ENCODE measurements at regions not wholly inside any gene's neighbourhood (a gene's known extent, or its start where the extent isn't known, plus 50 kb on each side); places are given as distances from the start of the nearest gene placed in this dataset.
"Not testable (repeated sequence)": the region's sequence is repeated elsewhere in the genome, so short reads cannot be mapped to it uniquely, and the experiment has no call there.

DNA sequence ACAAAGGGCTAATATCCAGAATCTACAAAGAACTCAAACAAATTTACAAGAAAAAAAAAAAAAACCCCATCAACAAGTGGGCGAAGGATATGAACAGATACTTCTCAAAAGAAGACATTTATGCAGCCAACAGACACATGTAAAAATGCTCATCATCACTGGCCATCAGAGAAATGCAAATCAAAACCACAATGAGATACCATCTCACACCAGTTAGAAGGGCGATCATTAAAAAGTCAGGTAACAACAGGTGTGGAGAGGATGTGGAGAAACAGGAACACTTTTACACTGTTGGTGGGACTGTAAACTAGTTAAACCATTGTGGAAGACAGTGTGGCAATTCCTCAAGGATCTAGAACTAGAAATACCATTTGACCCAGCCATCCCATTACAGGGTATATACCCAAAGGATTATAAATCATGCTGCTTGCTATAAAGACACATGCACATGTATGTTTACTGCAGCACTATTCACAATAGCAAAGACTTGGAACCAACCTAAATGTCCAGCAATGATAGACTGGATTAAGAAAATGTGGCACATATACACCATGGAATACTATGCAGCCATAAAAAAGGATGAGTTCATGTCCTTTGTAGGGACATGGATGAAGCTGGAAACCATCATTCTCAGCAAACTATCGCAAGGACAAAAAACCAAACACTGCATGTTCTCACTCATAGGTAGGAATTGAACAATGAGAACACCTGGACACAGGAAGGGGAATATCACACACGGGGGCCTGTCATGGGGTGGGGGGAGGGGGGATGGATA is 222.4 kb upstream of the RUNX1 start:
- TF ChIP-seq, protein P1, sequence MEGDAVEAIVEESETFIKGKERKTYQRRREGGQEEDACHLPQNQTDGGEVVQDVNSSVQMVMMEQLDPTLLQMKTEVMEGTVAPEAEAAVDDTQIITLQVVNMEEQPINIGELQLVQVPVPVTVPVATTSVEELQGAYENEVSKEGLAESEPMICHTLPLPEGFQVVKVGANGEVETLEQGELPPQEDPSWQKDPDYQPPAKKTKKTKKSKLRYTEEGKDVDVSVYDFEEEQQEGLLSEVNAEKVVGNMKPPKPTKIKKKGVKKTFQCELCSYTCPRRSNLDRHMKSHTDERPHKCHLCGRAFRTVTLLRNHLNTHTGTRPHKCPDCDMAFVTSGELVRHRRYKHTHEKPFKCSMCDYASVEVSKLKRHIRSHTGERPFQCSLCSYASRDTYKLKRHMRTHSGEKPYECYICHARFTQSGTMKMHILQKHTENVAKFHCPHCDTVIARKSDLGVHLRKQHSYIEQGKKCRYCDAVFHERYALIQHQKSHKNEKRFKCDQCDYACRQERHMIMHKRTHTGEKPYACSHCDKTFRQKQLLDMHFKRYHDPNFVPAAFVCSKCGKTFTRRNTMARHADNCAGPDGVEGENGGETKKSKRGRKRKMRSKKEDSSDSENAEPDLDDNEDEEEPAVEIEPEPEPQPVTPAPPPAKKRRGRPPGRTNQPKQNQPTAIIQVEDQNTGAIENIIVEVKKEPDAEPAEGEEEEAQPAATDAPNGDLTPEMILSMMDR (conservative IDR thresholded peaks at IDR 0.05; ENCODE audit: low read length): not testable (repeated sequence)
- not testable (repeated sequence) for TF ChIP-seq EZH2phosphoT487 (IDR thresholded peaks at IDR 0.05; ENCODE audit: borderline replicate concordance)
